ENCODE measurements at regions not wholly inside any gene's neighbourhood (a gene's known extent, or its start where the extent isn't known, plus 50 kb on each side); places are given as distances from the start of the nearest gene placed in this dataset.

DNA sequence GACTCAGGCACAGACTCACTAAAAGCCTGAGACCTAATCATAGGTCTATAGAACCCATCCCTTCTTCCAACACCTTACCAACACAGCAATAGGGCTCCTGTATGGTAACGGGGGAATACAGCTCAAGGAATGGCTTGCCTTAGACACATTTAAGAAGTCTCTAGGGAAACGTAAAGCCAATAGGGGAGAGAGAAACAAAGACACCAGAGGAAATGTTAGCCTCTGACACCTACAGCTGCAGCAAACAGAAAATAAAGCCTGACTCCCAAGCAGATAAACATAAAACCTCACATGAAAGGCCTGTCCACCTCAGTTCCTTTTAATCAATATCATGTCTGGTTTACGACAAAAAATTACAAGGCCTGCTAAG is 51.1 kb upstream of the NCOA1 start:
- DNase-seq = no peak

DNA sequence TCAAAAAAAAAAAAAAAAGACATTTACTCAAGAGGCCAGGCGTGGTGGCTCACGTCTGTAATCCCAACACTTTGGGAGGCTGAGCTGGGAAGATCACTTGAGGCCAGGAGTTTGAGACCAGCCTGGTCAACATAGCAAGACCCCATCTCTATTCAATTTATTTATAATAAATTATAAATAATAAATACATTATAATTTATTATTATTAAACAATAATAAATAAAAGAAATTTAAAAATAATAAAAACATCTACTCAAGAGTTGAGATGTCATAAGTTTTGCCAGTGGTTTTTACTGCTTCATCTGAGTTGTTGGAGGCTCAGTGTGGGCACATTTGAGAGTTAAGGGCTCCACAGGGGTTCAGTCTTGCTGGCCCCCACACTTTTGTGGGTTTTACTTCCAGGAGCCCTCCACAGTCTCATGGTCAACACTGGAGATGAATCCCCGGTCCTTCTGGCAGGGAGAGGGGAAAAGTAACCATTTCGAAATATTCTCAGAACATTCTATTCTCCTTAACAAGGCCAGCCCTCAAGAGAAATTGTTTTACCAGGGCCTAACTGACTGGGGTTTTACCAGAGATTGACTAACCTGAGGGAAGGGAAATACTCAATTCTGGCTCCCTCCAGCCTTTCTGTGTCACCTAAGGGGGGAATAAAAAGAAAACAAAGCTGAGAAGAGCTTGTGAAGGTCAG is 51.6 kb upstream of the NCOA1 start:
- no peak for DNase-seq

DNA sequence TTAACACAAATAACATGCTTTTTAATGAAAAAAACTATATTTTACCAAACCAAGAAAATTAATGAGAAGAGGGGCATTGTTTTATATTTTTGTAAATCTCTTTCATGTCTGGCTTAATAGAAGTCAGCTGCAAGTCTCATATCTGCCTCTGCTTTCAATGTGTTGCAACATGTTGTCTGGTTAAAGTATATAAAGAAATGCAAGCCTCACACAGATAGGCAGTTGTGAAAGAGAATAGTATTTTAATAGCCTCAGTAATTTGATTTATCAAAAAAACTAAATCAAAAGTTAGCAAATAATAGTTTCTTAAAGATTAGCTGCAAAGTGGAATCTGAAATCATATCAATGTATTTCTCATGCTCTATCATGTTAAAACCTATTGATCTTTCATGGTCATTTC is 52.9 kb upstream of the NCOA1 start:
- DNase-seq = no peak

DNA sequence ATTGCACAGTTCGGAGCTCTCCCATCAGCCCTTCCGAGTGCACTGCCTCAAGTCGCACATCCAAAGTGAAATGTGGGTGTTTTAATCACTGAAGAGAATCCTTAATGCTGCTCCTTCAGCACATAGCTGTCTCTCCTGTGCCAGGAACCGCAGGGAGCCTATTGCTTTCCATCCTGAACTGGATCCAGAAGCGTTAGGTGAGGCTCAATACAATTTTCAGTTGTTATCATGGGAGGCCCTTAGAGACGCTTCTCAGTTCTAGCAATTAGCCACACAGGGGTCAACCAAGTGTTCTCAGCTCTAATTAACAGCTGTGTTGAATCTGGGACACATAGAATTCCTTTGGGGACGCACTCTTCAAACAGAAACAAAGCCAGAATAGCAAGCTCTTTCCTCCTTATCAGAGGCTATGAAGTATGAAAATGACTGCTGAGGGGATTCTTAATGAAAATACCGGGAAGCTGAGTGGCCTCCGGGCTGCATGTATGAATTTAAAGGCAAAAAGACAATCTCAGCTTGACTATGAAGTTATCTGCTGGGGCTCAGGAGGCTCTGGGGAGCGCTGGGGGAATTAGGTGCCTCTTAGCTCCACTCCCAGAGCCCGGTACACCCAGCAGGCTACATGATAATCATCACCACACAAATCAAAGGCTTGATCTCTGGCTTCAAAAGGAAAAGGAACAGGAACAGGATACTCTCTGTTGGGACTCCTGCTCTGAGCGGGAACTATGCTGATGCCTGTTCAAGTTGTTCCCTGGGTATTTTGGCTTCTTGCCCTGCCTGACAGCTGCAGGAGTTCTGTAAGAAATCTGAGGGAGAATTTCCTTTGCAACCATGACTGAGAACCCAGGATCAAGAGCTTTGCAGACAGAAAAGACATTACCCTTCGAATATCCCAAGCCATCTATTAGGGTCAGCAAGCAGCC is 55.4 kb upstream of the NCOA1 start:
- DNase-seq = no peak

DNA sequence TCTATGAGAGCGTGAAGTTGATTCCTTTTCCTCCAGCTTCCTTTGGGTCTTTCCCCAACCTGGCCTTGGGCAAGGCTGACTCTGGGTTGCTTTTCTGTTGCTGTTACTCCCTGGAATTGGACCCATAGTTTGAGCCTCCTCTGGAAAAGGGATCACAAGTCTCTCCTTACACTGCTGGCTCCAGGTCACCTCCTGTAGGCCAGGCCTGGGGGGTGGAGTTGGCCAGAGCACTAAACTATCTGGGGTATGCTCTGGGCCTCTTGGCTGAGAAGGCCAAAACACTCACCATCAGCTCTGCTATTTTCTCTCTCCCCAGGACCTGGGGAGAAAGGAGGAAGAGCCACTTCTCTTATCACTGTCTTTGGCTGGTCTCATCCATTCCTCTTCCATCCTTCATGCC is 56.5 kb upstream of the NCOA1 start:
- DNase-seq = no peak

DNA sequence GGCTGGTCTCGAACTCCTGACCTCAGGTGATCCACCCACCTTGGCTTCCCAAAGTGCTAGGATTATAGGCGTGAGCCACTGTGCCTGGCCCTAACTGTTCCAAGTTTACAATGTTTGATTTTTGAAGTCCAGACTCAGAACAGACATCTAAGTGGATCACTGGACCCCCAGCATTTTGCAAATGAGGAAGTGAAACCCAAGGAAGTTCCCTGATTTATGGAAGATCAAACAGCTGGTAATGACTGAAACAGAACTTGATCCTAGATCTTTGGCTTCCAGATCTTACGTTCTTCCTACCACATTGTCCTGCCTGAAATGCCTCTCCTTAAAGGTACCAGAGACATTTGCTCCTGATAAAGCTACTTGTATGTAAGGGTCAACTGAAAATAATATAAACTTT is 58.3 kb upstream of the NCOA1 start:
- no peak for DNase-seq

DNA sequence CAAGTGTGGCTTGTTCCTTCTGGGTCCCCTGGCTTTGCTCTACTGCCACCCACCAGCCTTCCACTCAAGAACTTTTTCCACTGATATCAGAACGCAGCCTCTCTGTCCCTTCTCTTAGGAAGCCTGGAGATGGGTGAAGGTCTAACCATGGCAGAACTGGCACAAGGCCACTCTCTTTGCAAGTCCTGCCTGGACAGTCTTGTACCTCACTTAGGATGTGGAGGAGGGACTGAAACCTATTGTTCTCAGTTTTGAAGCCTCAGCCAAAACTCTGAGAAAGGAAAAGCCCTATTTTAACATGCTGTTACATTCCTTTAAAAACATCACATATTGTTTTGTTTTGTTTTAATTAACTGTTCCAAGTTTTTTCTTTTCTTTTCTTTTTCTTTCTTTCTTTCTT is 58.9 kb upstream of the NCOA1 start:
- no peak for DNase-seq

DNA sequence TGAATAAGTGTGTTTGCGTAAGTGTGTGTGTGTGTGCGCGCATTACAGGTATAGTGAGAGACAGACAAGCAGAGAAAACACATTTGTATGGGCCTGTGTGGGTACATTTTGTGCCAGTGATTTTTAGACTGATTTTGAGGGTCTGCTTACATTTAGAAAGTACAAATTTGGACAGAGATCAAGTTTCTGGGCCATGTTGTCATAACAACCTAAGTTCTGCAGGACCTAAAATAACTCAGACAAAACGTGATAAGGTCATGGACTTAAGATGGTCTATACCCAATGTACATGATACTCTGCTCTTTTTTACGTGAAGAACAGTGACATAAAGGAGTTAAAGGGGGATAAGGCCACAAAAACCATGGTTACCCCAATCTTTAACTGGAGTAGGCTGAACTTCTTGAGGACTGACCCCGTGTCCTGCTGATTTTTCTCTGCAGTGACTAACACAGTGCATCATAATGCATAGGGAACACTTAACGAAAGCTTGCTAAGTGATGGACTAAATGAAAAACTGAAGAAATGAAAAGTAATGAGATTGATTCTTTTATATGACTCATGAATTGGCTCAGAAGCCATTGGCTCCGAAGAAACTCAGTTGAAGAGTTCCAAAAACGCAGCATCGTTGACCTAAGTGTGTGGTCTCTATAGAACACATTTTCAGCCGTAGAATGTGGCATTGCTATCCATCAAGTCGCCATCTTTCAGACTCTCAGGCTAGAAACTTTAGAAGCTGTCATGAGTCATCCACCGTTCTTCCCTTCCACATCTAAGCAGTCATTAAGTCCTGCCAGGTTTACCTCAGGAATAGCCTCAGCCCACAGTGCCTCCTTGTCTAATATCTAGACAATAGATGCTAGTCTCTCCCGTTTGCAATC is 61.6 kb upstream of the NCOA1 start:
- no peak for DNase-seq

DNA sequence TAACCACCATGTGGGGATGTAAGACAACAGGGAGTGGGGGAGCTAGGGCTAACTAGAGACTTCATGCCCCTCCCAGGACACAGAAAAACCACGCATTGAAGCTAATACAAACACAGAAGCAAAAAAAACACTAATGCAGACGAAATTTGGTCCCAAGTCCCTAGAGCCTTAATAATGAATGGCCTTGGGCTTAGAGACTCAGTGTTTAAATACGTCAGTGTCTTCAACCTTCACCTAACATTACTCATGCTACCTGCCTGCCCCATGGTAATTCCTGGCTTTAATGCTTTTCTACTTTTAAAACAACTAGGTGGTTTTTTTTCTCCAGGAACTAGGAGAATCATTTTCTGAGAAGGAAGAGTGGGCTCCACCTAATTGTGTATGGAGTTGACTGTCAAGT is 64.1 kb upstream of the ITSN2 start:
- no peak for DNase-seq

DNA sequence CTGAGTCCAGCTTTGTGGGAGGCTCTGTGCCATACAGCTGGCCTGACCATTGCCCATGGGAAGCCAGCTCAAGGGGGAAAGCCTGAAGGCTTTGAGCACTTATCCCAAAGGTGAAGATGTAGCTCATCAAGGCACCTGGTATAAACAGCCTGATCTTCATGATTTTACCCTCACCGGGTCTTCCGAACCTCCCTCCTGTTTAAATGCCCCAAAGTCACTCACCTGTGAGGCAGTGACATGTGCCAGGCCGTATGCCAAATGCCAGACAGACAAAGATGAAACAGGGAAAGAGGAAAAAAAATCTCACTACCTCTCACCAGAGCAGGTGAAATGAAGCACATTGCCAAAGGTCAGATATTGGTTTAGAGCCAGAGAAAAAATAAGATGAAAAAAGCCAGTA is 62.8 kb upstream of the ITSN2 start:
- DNase-seq = no peak

DNA sequence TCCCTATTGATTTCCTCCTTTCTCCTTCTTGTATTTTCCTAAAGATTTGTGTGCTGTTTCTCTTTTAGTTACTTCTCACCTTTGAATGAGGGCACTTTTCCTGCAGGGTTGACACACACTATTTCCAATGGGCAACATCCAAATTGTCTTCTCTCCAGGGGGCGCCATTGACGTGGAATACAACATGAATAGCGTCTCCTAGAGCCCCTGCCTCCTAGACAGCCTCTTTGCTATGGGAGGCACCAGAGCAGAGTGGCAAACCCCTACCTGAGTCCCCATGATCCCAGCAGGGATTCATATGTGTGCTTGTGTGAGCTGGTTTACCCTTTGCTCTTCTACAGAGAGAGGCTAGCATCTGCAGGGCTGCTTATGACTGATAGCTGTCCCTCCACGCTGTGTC is 61.3 kb upstream of the ITSN2 start:
- DNase-seq = peak; percentile 68 to 78

DNA sequence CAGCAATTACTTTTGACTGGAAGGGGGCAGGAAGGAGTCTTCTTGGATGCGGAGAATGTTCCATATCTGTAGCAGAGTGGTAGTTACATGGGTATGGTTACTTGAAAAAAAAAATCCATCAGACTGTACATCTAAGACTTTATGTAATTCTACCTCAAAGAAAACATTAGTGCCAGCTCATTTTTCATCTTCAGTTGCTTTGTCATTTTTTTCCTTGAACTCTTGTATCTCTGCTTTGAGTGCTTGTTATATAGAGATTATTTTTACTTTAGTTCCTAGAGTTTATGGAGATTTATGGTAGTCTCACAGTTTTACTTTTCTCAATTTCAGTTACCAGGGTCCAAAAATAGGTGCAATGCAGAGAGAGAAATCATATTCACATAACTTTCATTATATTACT is 60.0 kb upstream of the ITSN2 start:
- no peak for DNase-seq

DNA sequence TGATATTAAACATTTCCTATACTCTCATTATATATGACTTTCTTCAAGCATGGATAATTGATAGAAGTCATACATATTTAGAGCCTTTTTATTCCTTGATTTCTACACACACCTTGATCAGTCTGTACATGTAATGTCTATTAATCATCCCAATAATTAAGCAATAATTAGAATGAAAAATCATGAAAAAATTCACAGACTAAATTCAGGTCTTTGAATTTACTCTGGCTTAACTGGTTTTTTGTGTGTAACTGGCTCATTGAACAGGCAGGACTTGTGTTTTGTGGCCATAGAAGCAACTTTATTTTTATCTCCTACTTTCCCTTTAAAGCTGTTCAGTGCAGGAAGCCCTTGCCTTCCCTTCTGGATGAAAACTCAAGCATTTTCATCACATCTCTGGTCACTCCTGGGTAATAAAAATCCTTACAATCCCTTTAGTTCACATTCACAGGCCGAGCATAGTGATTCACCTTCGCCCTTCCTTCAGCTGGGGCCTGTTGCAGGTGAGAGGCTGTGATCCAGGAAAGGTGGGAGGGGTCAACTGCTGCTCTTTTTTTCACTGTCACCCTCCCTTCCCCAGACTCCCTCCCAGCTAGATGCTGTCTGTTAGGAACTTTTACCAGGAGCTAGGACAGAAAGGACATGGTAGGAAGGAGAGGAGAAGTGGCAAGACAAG is 58.0 kb upstream of the ITSN2 start:
- no peak for DNase-seq

DNA sequence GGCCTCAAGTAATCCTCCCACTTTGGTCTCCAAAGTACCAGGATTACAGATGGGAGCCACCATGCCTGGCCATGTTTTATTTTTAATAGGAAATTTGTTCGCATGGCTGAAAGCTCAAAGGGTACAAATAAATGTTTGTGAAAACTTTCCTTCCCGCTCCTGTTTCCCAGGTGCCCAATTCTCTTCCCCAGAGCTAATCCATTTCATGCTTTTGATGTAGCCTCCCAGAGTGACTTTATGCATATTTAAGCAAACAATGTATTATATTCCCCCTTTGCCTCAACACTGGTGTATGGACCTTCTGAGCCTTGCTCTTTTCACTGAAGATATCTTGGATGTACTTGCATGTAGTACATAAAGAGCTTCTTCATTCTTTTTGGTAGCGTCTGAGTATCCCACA is 52.5 kb upstream of the ITSN2 start:
- no peak for DNase-seq

DNA sequence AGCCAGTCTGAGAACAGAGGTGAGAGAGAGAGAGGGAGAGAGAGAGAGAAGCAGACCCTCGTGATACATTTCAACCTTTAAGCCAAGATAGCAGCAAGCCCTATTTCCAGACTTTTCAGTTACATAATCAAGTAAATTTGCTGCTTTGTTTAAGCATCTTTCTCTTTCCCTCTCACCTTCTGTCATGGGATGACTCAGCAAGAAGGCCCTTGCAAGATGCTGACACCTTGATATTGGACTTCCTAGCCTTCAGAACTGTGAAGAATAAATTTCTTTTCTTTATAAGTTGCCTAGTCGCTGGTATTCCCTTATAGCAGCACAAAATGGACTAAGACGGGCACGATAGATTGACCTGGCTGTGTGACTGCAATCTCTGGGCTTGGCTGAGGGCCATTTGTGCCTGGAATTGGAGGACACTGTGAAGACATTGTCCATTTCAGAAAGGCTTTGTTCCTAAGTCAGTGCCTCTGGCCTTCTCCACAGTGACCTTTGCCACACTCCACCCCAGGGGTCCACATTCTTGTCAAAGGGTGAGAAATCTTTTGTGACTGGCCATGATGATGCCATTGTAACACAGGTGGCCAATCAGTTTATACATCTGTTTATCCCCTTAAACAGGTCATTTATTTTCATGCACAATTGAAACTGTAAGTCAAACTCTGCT is 51.3 kb upstream of the ITSN2 start:
- DNase-seq = no peak

DNA sequence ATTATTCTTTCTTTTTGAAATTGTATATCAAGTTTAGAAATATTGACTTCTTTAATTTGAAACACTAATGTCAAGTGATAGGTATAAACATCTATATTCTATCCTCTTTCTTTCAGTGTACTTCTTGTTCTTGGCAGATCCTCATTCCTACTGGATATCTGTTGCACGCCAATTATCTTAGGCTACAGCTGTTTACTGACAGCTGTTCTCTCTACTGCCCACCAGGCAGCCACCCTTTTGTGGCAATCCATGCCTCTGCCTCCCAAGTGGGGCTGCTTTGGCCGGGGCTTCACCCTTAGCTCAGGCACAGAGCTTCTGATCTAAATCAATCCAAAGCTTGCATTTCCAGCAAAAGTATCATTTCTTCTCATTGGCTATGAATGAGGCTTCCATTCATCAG is 50.6 kb upstream of the ITSN2 start:
- no peak for DNase-seq

DNA sequence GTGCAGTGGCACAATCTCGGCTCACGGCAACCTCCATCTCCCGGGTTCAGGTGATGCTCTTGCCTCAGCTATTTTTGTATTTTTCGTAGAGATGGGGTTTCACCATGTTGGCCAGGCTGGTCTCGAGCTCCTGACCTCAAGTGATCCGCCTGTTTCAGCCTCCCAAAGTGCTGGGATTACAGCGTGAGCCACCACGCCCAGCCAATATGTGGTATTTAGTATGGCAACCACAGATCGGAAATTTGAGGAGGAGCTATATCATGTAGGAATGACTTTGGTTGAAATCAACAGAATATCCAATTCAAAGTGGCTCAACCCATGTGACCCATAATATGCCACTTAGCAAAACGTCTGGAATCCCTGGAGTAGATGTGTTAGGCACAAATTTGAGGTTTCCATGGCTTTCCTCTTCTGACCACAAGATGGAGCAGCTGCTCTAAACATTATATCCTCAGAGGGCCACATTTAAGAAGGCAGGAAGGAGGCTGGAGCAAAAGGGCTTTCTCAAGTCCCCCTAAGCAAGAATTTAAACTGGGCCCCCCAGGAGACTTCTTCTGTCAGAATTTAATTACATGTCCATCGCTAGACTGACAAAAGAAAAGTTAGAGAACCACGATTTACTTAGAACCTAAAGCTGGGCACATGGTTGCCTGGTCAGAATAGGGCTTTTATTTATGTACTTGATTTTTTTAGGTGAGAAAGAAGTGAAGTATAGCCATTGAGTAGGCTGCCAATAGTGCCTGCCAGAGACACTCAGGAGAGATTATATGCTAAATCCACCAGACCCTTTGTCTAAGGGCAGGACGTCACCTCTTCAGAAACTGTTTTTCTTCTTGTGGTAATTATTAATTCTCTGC is 49.6 kb upstream of the ITSN2 start:
- DNase-seq = peak in 1 of 2 experiments; percentile 16

Data from activated CD4-positive, alpha-beta T cell treated with anti-CD3 and anti-CD28 coated beads, Interleukin-2, amount 50 U/mL, for 48 hours (primary cell).